Endothelial cell of umbilical vein (primary cell): ENCODE measurements at regions not wholly inside any gene's neighbourhood (a gene's known extent, or its start where the extent isn't known, plus 50 kb on each side); places are given as distances from the start of the nearest gene placed in this dataset.

ENCODE experiments used
- BruUV-seq: library from RNA; stranded (reverse); fragments of 400-500 nt; replicated peaks from 2 replicates; lab custom pipeline; 2021; lab: Mats Ljungman, UMichigan
- CTCF ChIA-PET: fragments of 300-600, 350-600 bp; sonication (Branson Sonifier 250); formaldehyde crosslinking; loops from one replicate; lab custom pipeline; 2021; ENCODE audit warnings: antibody characterized with exemption, inconsistent platforms; lab: Charles Lee
- POLR2A ChIA-PET: fragments of 300-600, 350-600 bp; sonication (Branson Sonifier 250); formaldehyde crosslinking; loops from one replicate; lab custom pipeline; 2021; ENCODE audit warnings: antibody characterized with exemption, inconsistent platforms; lab: Charles Lee
- DNase-seq: peaks from one replicate; pipeline ENCODE4 v3.0.0-alpha.2; 2011; ENCODE audit warnings: low read depth, low spot score
- FAIRE-seq: peaks from 2 replicates; lab custom pipeline; 2011; peaks lifted over from hg19 to GRCh38; lab: Jason Lieb, UNC
- H2AFZ ChIP-seq: 2 replicates; pipeline ENCODE4 v1.6.0; 2012; ENCODE audit warnings: low read depth, low read length, control low read depth, inconsistent platforms
- H3K27ac ChIP-seq: 2 replicates; pipeline ENCODE4 v1.5.1; 2011; ENCODE audit warnings: low read depth, mild to moderate bottlenecking, control low read depth, low read length, moderate library complexity; ENCODE audit not compliant: insufficient read depth
- H3K27me3 ChIP-seq, 2 experiments: 2 replicates each; pipeline versions ENCODE4 v1.6.0 to v1.6.1; 2011; ENCODE audit warnings: low read length in 2 of 2, mixed read lengths in 1 of 2; ENCODE audit not compliant: control insufficient read depth in 2 of 2, insufficient read depth in 2 of 2
- H3K36me3 ChIP-seq, 2 experiments: 2 replicates in 1 of 2; 3 replicates in 1 of 2; pipeline ENCODE4 v1.5.1; 2011; ENCODE audit warnings: low read length in 2 of 2, mild to moderate bottlenecking in 1 of 2, moderate library complexity in 1 of 2; ENCODE audit not compliant: control insufficient read depth in 2 of 2, insufficient read depth in 2 of 2; ENCODE audit errors: extremely low read depth in 1 of 2
- H3K4me1 ChIP-seq: 3 replicates; pipeline ENCODE4 v1.5.1; 2011; ENCODE audit warnings: mild to moderate bottlenecking, low read length; ENCODE audit not compliant: control insufficient read depth, insufficient read depth; ENCODE audit errors: extremely low read depth
- H3K4me2 ChIP-seq: 2 replicates; pipeline ENCODE4 v1.6.1; 2011; ENCODE audit warnings: low read length, control low read depth, mixed read lengths; ENCODE audit not compliant: insufficient read depth
- H3K4me3 ChIP-seq, 3 experiments: fragments of 200-600 bp in 1 of 3; sonication (generic), shearing (Covaris generic) in 1 of 3; replicated peaks in 1 of 3; 2 replicates each; pipeline ENCODE4 v1.5.1; 2011 to 2016; ENCODE audit warnings: control low read depth in 3 of 3, low read length in 3 of 3, mild to moderate bottlenecking in 2 of 3, inconsistent platforms in 1 of 3, low read depth in 1 of 3, moderate library complexity in 1 of 3; ENCODE audit not compliant: insufficient read depth in 1 of 3
- H3K79me2 ChIP-seq: 2 replicates; pipeline ENCODE4 v1.6.0; 2012; ENCODE audit warnings: low read length, inconsistent platforms; ENCODE audit not compliant: control insufficient read depth, insufficient read depth
- H3K9ac ChIP-seq: replicated peaks from 2 replicates; pipeline ENCODE3; 2011; ENCODE audit warnings: low read length, control low read depth; ENCODE audit not compliant: insufficient read depth; ENCODE audit errors: extremely low read depth
- H3K9me1 ChIP-seq: replicated peaks from 3 replicates; pipeline ENCODE4 v1.6.0; 2011; ENCODE audit warnings: mild to moderate bottlenecking, low read length; ENCODE audit not compliant: control insufficient read depth, insufficient read depth; ENCODE audit errors: extremely low read depth
- H3K9me3 ChIP-seq: replicated peaks from 2 replicates; pipeline ENCODE4 v1.5.1; 2012; ENCODE audit warnings: low read length, inconsistent platforms; ENCODE audit not compliant: control insufficient read depth, insufficient read depth
- H4K20me1 ChIP-seq: replicated peaks from 2 replicates; pipeline ENCODE3; 2011; ENCODE audit warnings: mild to moderate bottlenecking, low read length; ENCODE audit not compliant: control insufficient read depth, insufficient read depth; ENCODE audit errors: extremely low read depth
- EZH2 ChIP-seq: IDR thresholded peaks from 2 replicates; pipeline ENCODE4 v1.6.1; 2012; ENCODE audit warnings: borderline replicate concordance, low read depth, mild to moderate bottlenecking, moderate library complexity, low read length, inconsistent platforms; ENCODE audit not compliant: severe bottlenecking
- FOS ChIP-seq: IDR thresholded peaks from 2 replicates; pipeline ENCODE4 v1.6.1; 2011; ENCODE audit warnings: mild to moderate bottlenecking, low read length, moderate library complexity, borderline replicate concordance; ENCODE audit not compliant: insufficient read depth
- GATA2 ChIP-seq: IDR thresholded peaks from 2 replicates; pipeline ENCODE4 v1.7.0; 2011; ENCODE audit warnings: low read depth, mild to moderate bottlenecking, moderate library complexity, mixed read lengths, low read length; ENCODE audit not compliant: insufficient read length, insufficient read depth
- JUN ChIP-seq: IDR thresholded peaks from 2 replicates; pipeline ENCODE4 v1.6.1; 2011; ENCODE audit warnings: borderline replicate concordance, low read depth; ENCODE audit not compliant: insufficient read length, insufficient read depth
- MYC ChIP-seq: IDR thresholded peaks from one replicate; pipeline ENCODE4 v1.6.1; 2011; ENCODE audit warnings: mild to moderate bottlenecking, low read depth, low read length
- POLR2A ChIP-seq: IDR thresholded peaks from 2 replicates; pipeline ENCODE4 v1.6.1; 2012; ENCODE audit warnings: low read depth, mild to moderate bottlenecking, control low read depth, low read length
- POLR2AphosphoS5 ChIP-seq: IDR thresholded peaks from 2 replicates; pipeline ENCODE4 v1.6.1; 2012; ENCODE audit warnings: low read depth, mild to moderate bottlenecking, control low read depth, low read length, moderate library complexity; ENCODE audit not compliant: insufficient read depth
- dilution Hi-C: fragments of 300-500 bp; cut with MboI; formaldehyde crosslinking; loops from one replicate; pipeline ENCODE4 v1.15.0; 2019; ENCODE audit warnings: low sequenced_read_pairs; ENCODE audit not compliant: extremely low pct_ligation_motif_present
- intact Hi-C: fragments of 100-400 bp; cut with micrococcal nuclease; formaldehyde crosslinking; loops from one replicate; pipeline ENCODE4 v1.10.0; 2022
- TF ChIP-seq, protein P1 (sequence below), 2 donors: IDR thresholded peaks; 1 replicate in 1 of 2; 2 replicates in 1 of 2; pipeline ENCODE4 v1.5.1; 2011; ENCODE audit warnings: low read length in 2 of 2, mild to moderate bottlenecking in 2 of 2, moderate library complexity in 2 of 2, control low read depth in 1 of 2, inconsistent platforms in 1 of 2, low read depth in 1 of 2; ENCODE audit not compliant: insufficient read depth in 1 of 2; ENCODE audit errors: extremely low read depth in 1 of 2
- TF ChIP-seq, protein P2 (sequence below): IDR thresholded peaks from 2 replicates; pipeline ENCODE4 v1.6.1; 2011; ENCODE audit not compliant: insufficient read depth, insufficient read length

GRCh38 chr9:7376833-7377232 lies 422.7 kb downstream of the DMAC1 start:
- H2AFZ ChIP-seq: no peak overlapping the region
- H3K4me3 ChIP-seq: no peak overlapping the region
- FAIRE-seq (no peak), DNase-seq (no peak)
- no peaks in the 10 kb centered on the region for H3K79me2 ChIP-seq
- no peaks in the 10 kb centered on the region for H3K36me3 ChIP-seq
- no peaks in the 10 kb centered on the region for H3K9me3 ChIP-seq
- ChIA-PET POLR2A (no interaction called here), CTCF (no interaction called here)
- no peak overlapping the region for H3K4me2 ChIP-seq
- intact Hi-C loops: no loop called here
- H4K20me1 ChIP-seq: no peaks in the 10 kb centered on the region
- H3K9me1 ChIP-seq: no peaks in the 10 kb centered on the region
- BruUV-seq: no TSS peak
- H3K27ac ChIP-seq: no peak overlapping the region
- TF ChIP-seq JUN (no peak), POLR2A (no peak), GATA2 (no peak), POLR2AphosphoS5 (no peak), FOS (no peak), EZH2 (no peak), MYC (no peak)
- TF ChIP-seq, protein P1, sequence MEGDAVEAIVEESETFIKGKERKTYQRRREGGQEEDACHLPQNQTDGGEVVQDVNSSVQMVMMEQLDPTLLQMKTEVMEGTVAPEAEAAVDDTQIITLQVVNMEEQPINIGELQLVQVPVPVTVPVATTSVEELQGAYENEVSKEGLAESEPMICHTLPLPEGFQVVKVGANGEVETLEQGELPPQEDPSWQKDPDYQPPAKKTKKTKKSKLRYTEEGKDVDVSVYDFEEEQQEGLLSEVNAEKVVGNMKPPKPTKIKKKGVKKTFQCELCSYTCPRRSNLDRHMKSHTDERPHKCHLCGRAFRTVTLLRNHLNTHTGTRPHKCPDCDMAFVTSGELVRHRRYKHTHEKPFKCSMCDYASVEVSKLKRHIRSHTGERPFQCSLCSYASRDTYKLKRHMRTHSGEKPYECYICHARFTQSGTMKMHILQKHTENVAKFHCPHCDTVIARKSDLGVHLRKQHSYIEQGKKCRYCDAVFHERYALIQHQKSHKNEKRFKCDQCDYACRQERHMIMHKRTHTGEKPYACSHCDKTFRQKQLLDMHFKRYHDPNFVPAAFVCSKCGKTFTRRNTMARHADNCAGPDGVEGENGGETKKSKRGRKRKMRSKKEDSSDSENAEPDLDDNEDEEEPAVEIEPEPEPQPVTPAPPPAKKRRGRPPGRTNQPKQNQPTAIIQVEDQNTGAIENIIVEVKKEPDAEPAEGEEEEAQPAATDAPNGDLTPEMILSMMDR (IDR thresholded peaks at IDR 0.05; ENCODE audit: extremely low read depth in 1 of 2, insufficient read depth in 1 of 2, low read depth in 1 of 2, low read length in 2 of 2): no peak
- TF ChIP-seq, protein P2, sequence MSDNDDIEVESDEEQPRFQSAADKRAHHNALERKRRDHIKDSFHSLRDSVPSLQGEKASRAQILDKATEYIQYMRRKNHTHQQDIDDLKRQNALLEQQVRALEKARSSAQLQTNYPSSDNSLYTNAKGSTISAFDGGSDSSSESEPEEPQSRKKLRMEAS: no peak
- H3K4me1 ChIP-seq: no peaks in the 10 kb centered on the region
- no peak overlapping the region for H3K9ac ChIP-seq
- dilution Hi-C loops: no loop called here
- no peaks in the 10 kb centered on the region for H3K27me3 ChIP-seq
